Dendritic cell treated with granulocyte-macrophage colony-stimulating factor and Interleukin-4, amounts not matched to agents 40 ng/mL and 50 ng/mL, for 4 days (primary cell): ENCODE measurements at regions not wholly inside any gene's neighbourhood (a gene's known extent, or its start where the extent isn't known, plus 50 kb on each side); places are given as distances from the start of the nearest gene placed in this dataset.

ENCODE experiments used
- H3K27ac Mint-ChIP-seq: one replicate; pipeline ENCODE4 v1.8.0; 2022; ENCODE audit warnings: mild to moderate bottlenecking, mixed read lengths
- H3K27me3 Mint-ChIP-seq: one replicate; pipeline ENCODE4 v1.8.0; 2022; ENCODE audit warnings: mild to moderate bottlenecking, mixed read lengths
- H3K36me3 Mint-ChIP-seq: one replicate; pipeline ENCODE4 v1.8.0; 2022; ENCODE audit warnings: low read depth, mixed read lengths
- H3K4me1 Mint-ChIP-seq: one replicate; pipeline ENCODE4 v1.8.0; 2022; ENCODE audit warnings: low read depth, mixed read lengths
- H3K4me3 Mint-ChIP-seq: one replicate; pipeline ENCODE4 v1.8.0; 2022; ENCODE audit warnings: mild to moderate bottlenecking, moderate library complexity, mixed read lengths
- H3K9me3 Mint-ChIP-seq: one replicate; pipeline ENCODE4 v1.8.0; 2022; ENCODE audit warnings: mixed read lengths
- intact Hi-C: fragments of 100-400 bp; cut with micrococcal nuclease; formaldehyde crosslinking; loops from one replicate; pipeline ENCODE4 v1.15.0; 2022

GRCh38 chr4:116386856-116387255 lies 698.5 kb downstream of the TRAM1L1 start:
- intact Hi-C loops = no loop called here
- Mint-ChIP-seq H3K9me3 (no peaks in the 10 kb centered on the region), H3K36me3 (no peaks in the 10 kb centered on the region), H3K27ac (no peak overlapping the region), H3K4me1 (no peaks in the 10 kb centered on the region), H3K27me3 (no peaks in the 10 kb centered on the region), H3K4me3 (no peak overlapping the region)

GRCh38 chr4:116385583-116385982 lies 699.8 kb downstream of the TRAM1L1 start:
- Mint-ChIP-seq H3K27ac (no peak overlapping the region), H3K4me3 (no peak overlapping the region), H3K36me3 (no peaks in the 10 kb centered on the region), H3K9me3 (no peaks in the 10 kb centered on the region), H3K27me3 (no peaks in the 10 kb centered on the region), H3K4me1 (no peaks in the 10 kb centered on the region)
- intact Hi-C loops = no loop called here

GRCh38 chr4:116374815-116375214 lies 710.6 kb downstream of the TRAM1L1 start:
- intact Hi-C loops = no loop called here
- Mint-ChIP-seq H3K4me1 (no peaks in the 10 kb centered on the region), H3K36me3 (no peaks in the 10 kb centered on the region), H3K27me3 (no peaks in the 10 kb centered on the region), H3K9me3 (no peaks in the 10 kb centered on the region), H3K27ac (no peak overlapping the region), H3K4me3 (no peak overlapping the region)

GRCh38 chr4:116362583-116362982 lies 722.8 kb downstream of the TRAM1L1 start:
- intact Hi-C loops = no loop called here
- Mint-ChIP-seq H3K27me3 (no peaks in the 10 kb centered on the region), H3K27ac (no peak overlapping the region), H3K4me3 (no peak overlapping the region), H3K4me1 (no peaks in the 10 kb centered on the region), H3K36me3 (no peaks in the 10 kb centered on the region), H3K9me3 (no peaks in the 10 kb centered on the region)

- H3K27ac Mint-ChIP-seq = no peak overlapping the region
- no peaks in the 10 kb centered on the region for H3K9me3 Mint-ChIP-seq
- H3K36me3 Mint-ChIP-seq = no peaks in the 10 kb centered on the region
- H3K4me3 Mint-ChIP-seq = no peak overlapping the region
- H3K4me1 Mint-ChIP-seq = no peaks in the 10 kb centered on the region
- intact Hi-C loops = no loop called here
- no peaks in the 10 kb centered on the region for H3K27me3 Mint-ChIP-seq
Measured at GRCh38 chr4:116361790-116362189, 723.6 kb downstream of the TRAM1L1 start.

GRCh38 chr4:116358633-116359222 lies 726.6 kb downstream of the TRAM1L1 start:
- no peak overlapping the region for H3K27ac Mint-ChIP-seq
- H3K4me1 Mint-ChIP-seq = no peaks in the 10 kb centered on the region
- intact Hi-C loops = loop anchor here (2.0 to 5.0 kb wide), 2 partner anchors 1674 to 1866 kb away; partner anchors contain the start of gene NDST3
- no peaks in the 10 kb centered on the region for H3K9me3 Mint-ChIP-seq
- H3K36me3 Mint-ChIP-seq = no peaks in the 10 kb centered on the region
- H3K4me3 Mint-ChIP-seq = no peak overlapping the region
- no peaks in the 10 kb centered on the region for H3K27me3 Mint-ChIP-seq

- H3K27ac Mint-ChIP-seq = no peak overlapping the region
- H3K9me3 Mint-ChIP-seq = no peaks in the 10 kb centered on the region
- H3K4me1 Mint-ChIP-seq = no peaks in the 10 kb centered on the region
- no peaks in the 10 kb centered on the region for H3K36me3 Mint-ChIP-seq
- no peaks in the 10 kb centered on the region for H3K27me3 Mint-ChIP-seq
- no peak overlapping the region for H3K4me3 Mint-ChIP-seq
- intact Hi-C loops = loop anchor here (2.0 to 5.0 kb wide), 2 partner anchors 1675 to 1867 kb away; partner anchors contain the start of gene NDST3
Measured at GRCh38 chr4:116357758-116358157, 727.6 kb downstream of the TRAM1L1 start.

GRCh38 chr4:116346750-116347149 lies 738.6 kb downstream of the TRAM1L1 start:
- no peaks in the 10 kb centered on the region for H3K9me3 Mint-ChIP-seq
- intact Hi-C loops = no loop called here
- no peak overlapping the region for H3K4me3 Mint-ChIP-seq
- peaks cover 4% of the 10 kb centered on the region for H3K4me1 Mint-ChIP-seq
- no peaks in the 10 kb centered on the region for H3K27me3 Mint-ChIP-seq
- H3K36me3 Mint-ChIP-seq = no peaks in the 10 kb centered on the region
- no peak overlapping the region for H3K27ac Mint-ChIP-seq

GRCh38 chr4:116343809-116344208 lies 741.6 kb downstream of the TRAM1L1 start:
- no peak overlapping the region for H3K27ac Mint-ChIP-seq
- H3K4me1 Mint-ChIP-seq = peaks cover 4% of the 10 kb centered on the region
- H3K36me3 Mint-ChIP-seq = no peaks in the 10 kb centered on the region

GRCh38 chr4:116342143-116342542 lies 743.2 kb downstream of the TRAM1L1 start:
- Mint-ChIP-seq H3K27ac (no peak overlapping the region), H3K36me3 (no peaks in the 10 kb centered on the region), H3K27me3 (no peaks in the 10 kb centered on the region), H3K9me3 (peaks cover 6% of the 10 kb centered on the region), H3K4me1 (peaks cover 4% of the 10 kb centered on the region), H3K4me3 (no peak overlapping the region)
- intact Hi-C loops = no loop called here

More at GRCh38 chr4:116343809-116344208, 741.6 kb downstream of the TRAM1L1 start:
- Mint-ChIP-seq H3K27me3 (no peaks in the 10 kb centered on the region), H3K4me3 (no peak overlapping the region), H3K9me3 (peaks cover 4% of the 10 kb centered on the region)
- intact Hi-C loops = no loop called here

GRCh38 chr4:116332508-116332907 lies 752.9 kb downstream of the TRAM1L1 start:
- Mint-ChIP-seq H3K36me3 (no peaks in the 10 kb centered on the region), H3K27me3 (no peaks in the 10 kb centered on the region), H3K9me3 (no peaks in the 10 kb centered on the region), H3K4me3 (no peak overlapping the region), H3K27ac (no peak overlapping the region), H3K4me1 (no peaks in the 10 kb centered on the region)
- intact Hi-C loops = no loop called here

- no peaks in the 10 kb centered on the region for H3K36me3 Mint-ChIP-seq
- no peak overlapping the region for H3K27ac Mint-ChIP-seq
- no peaks in the 10 kb centered on the region for H3K27me3 Mint-ChIP-seq
- intact Hi-C loops = no loop called here
- no peak overlapping the region for H3K4me3 Mint-ChIP-seq
- no peaks in the 10 kb centered on the region for H3K4me1 Mint-ChIP-seq
- H3K9me3 Mint-ChIP-seq = no peaks in the 10 kb centered on the region
Measured at GRCh38 chr4:116328261-116328860, 757.0 kb downstream of the TRAM1L1 start.

GRCh38 chr4:116323606-116324005 lies 761.8 kb downstream of the TRAM1L1 start:
- H3K9me3 Mint-ChIP-seq = no peaks in the 10 kb centered on the region
- intact Hi-C loops = no loop called here
- no peak overlapping the region for H3K4me3 Mint-ChIP-seq
- H3K27me3 Mint-ChIP-seq = no peaks in the 10 kb centered on the region
- no peak overlapping the region for H3K27ac Mint-ChIP-seq
- no peaks in the 10 kb centered on the region for H3K36me3 Mint-ChIP-seq
- H3K4me1 Mint-ChIP-seq = no peaks in the 10 kb centered on the region

GRCh38 chr4:116321471-116321870 lies 763.9 kb downstream of the TRAM1L1 start:
- no peaks in the 10 kb centered on the region for H3K9me3 Mint-ChIP-seq
- intact Hi-C loops = no loop called here
- no peak overlapping the region for H3K27ac Mint-ChIP-seq
- no peaks in the 10 kb centered on the region for H3K36me3 Mint-ChIP-seq
- H3K4me3 Mint-ChIP-seq = no peak overlapping the region
- H3K4me1 Mint-ChIP-seq = no peaks in the 10 kb centered on the region
- no peaks in the 10 kb centered on the region for H3K27me3 Mint-ChIP-seq

- Mint-ChIP-seq H3K27me3 (no peaks in the 10 kb centered on the region), H3K36me3 (no peaks in the 10 kb centered on the region)
Measured at GRCh38 chr4:116320859-116321258, 764.5 kb downstream of the TRAM1L1 start.

More at GRCh38 chr4:116320859-116321258, 764.5 kb downstream of the TRAM1L1 start:
- Mint-ChIP-seq H3K9me3 (no peaks in the 10 kb centered on the region), H3K27ac (no peak overlapping the region), H3K4me1 (no peaks in the 10 kb centered on the region), H3K4me3 (no peak overlapping the region)
- intact Hi-C loops = no loop called here
